ENCODE measurements at regions not wholly inside any gene's neighbourhood (a gene's known extent, or its start where the extent isn't known, plus 50 kb on each side); places are given as distances from the start of the nearest gene placed in this dataset.
"Not testable (repeated sequence)": the region's sequence is repeated elsewhere in the genome, so short reads cannot be mapped to it uniquely, and the experiment has no call there.

- H3K4me3 ChIP-seq (ENCODE audit: control insufficient read depth, low read depth, low read length): no peak overlapping the region
- no peak for DNase-seq (ENCODE audit: low read depth)
- TF ChIP-seq CTCF (conservative IDR thresholded peaks at IDR 0.05; ENCODE audit: control insufficient read depth, insufficient read depth, low read depth, low read length): no peak
These were observed 689.2 kb upstream of the SLIT2 start for GRCh38 chr4:19562456-19562855.

- H3K4me3 ChIP-seq (ENCODE audit: control insufficient read depth, low read depth, low read length): no peak overlapping the region
- DNase-seq (ENCODE audit: low read depth): peak; percentile 46
- no peak for TF ChIP-seq CTCF (conservative IDR thresholded peaks at IDR 0.05; ENCODE audit: control insufficient read depth, insufficient read depth, low read depth, low read length)
These were observed 694.5 kb upstream of the SLIT2 start for GRCh38 chr4:19557161-19557560.

- DNase-seq (ENCODE audit: low read depth); H3K4me3 ChIP-seq (ENCODE audit: control insufficient read depth, low read depth, low read length): not testable (repeated sequence)
These were observed 695.4 kb upstream of the SLIT2 start for GRCh38 chr4:19556276-19556675.

GRCh38 chr4:19547463-19547862 lies 704.2 kb upstream of the SLIT2 start:
- no peak for TF ChIP-seq CTCF (conservative IDR thresholded peaks at IDR 0.05; ENCODE audit: control insufficient read depth, insufficient read depth, low read depth, low read length)
- DNase-seq (ENCODE audit: low read depth): no peak
- no peak overlapping the region for H3K4me3 ChIP-seq (ENCODE audit: control insufficient read depth, low read depth, low read length)

GRCh38 chr4:19544446-19545125 lies 707.1 kb upstream of the SLIT2 start:
- TF ChIP-seq CTCF (conservative IDR thresholded peaks at IDR 0.05; ENCODE audit: control insufficient read depth, insufficient read depth, low read depth, low read length): no peak
- no peak for DNase-seq (ENCODE audit: low read depth)
- no peak overlapping the region for H3K4me3 ChIP-seq (ENCODE audit: control insufficient read depth, low read depth, low read length)

- H3K4me3 ChIP-seq (ENCODE audit: control insufficient read depth, low read depth, low read length): no peak overlapping the region
- DNase-seq (ENCODE audit: low read depth): no peak
- no peak for TF ChIP-seq CTCF (conservative IDR thresholded peaks at IDR 0.05; ENCODE audit: control insufficient read depth, insufficient read depth, low read depth, low read length)
These were observed 710.7 kb upstream of the SLIT2 start for GRCh38 chr4:19540859-19541540.

- no peak for DNase-seq (ENCODE audit: low read depth)
- no peak overlapping the region for H3K4me3 ChIP-seq (ENCODE audit: control insufficient read depth, low read depth, low read length)
- TF ChIP-seq CTCF (conservative IDR thresholded peaks at IDR 0.05; ENCODE audit: control insufficient read depth, insufficient read depth, low read depth, low read length): no peak
These were observed 712.5 kb upstream of the SLIT2 start for GRCh38 chr4:19539201-19539600.
